Fibroblast of skin of back (primary cell): ENCODE measurements at regions not wholly inside any gene's neighbourhood (a gene's known extent, or its start where the extent isn't known, plus 50 kb on each side); places are given as distances from the start of the nearest gene placed in this dataset.

Experiments
- DNase-seq: peaks from one replicate; pipeline ENCODE4 v3.0.0-alpha.2; 2013

GRCh38 chr7:49260538-49260937, 336.2 kb downstream of the CDC14C start:
- no peak for DNase-seq

- DNase-seq, result no peak
Measured at GRCh38 chr7:49261928-49262327, 337.6 kb downstream of the CDC14C start.

GRCh38 chr7:49264530-49264929, 340.2 kb downstream of the CDC14C start:
- no peak for DNase-seq

GRCh38 chr7:49273897-49274296, 349.6 kb downstream of the CDC14C start:
- no peak for DNase-seq

- DNase-seq, result no peak
Measured at GRCh38 chr7:49279891-49280290, 355.5 kb downstream of the CDC14C start.

GRCh38 chr7:49287653-49288052, 363.3 kb downstream of the CDC14C start:
- DNase-seq, result no peak

GRCh38 chr7:49294611-49295010, 370.3 kb downstream of the CDC14C start:
- no peak for DNase-seq

DNA sequence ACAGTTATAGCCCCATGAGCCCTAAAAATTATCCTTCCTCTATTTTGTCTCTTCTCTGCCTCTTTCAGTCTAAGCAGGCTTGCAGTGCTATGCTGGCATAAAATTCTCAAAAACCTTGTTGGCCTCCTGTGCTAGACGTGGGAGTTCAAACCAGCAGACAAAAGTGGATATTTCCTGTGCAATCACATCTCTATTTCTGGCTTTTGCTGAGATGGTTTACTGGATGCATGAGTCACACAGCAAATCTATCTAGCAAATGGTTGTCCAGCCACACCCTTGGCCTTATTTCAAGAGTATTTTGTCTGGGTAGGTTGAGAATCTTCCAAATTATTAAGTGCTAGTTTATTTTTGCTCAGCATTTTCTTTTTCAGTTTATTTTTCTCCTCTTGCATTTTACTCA, 370.8 kb downstream of the CDC14C start:
- peak; percentile 21 for DNase-seq

- no peak for DNase-seq
Measured at GRCh38 chr7:49297958-49298357, 373.6 kb downstream of the CDC14C start.

DNA sequence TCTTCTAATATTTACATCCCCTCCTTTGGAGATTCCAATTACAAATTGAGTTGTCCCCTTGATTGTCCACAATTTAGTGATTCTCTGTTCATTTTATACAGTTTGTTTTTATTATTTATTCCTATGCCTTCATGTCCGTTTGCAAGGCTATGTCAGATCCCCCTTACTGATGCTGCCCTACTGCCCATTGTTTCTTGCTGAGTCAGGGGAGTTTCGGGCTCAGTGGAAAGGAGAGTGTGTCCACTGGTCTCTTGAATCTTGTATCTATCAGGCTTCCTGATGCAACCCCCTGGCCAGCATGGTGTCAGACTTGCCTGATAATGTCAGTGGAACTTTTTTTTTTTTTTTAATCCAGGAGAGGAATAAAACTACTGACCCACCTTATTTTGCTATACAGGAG, 384.4 kb downstream of the CDC14C start:
- no peak for DNase-seq

GRCh38 chr7:49320083-49320482, 395.7 kb downstream of the CDC14C start:
- DNase-seq, result no peak

- DNase-seq, result no peak
Measured at GRCh38 chr7:49321843-49322242, 397.5 kb downstream of the CDC14C start.

- no peak for DNase-seq
Measured at GRCh38 chr7:49322476-49322875, 398.1 kb downstream of the CDC14C start.

- DNase-seq, result no peak
Measured at GRCh38 chr7:49324040-49324439, 399.7 kb downstream of the CDC14C start.

DNA sequence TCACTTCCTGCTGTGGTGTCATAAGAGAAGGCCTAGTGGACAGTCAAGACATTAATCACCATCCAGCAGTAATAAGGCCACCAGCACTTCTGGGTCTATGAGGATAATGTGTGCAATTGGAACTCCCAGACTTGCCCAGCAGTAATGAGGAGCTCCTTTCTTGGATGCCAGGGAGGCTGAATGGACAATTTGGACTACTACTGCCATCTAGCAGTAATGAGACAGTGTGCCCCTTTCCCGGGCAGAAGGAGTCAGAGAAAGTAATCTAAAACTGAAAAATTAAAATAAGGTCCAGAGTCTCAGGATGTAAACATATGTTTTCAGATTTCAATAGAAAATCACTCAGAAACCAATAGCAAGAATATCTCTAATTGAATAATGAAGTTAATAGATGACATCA, 400.4 kb downstream of the CDC14C start:
- no peak for DNase-seq

- no peak for DNase-seq
Measured at GRCh38 chr7:49325571-49325970, 401.2 kb downstream of the CDC14C start.

DNA sequence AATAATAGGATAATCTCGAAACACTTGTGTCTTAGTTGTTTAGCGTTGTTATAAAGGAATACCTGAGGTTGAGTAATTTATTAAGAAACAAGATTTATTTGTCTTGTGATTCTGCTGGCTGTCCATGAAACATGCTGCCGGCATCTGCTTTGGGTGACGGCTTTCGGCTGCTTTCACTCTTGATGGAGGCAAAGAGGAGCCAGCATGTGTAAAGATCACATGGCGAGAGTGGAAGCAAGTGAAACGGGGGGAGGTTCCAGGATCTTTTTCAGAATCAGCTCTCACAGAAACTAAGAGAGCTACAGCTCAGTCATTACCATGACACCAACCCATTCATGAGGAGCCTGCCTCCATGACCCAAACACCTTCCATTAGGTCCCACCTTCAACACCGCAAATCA, 402.8 kb downstream of the CDC14C start:
- DNase-seq, result no peak

- no peak for DNase-seq
Measured at GRCh38 chr7:49333180-49333881, 409.0 kb downstream of the CDC14C start.

DNA sequence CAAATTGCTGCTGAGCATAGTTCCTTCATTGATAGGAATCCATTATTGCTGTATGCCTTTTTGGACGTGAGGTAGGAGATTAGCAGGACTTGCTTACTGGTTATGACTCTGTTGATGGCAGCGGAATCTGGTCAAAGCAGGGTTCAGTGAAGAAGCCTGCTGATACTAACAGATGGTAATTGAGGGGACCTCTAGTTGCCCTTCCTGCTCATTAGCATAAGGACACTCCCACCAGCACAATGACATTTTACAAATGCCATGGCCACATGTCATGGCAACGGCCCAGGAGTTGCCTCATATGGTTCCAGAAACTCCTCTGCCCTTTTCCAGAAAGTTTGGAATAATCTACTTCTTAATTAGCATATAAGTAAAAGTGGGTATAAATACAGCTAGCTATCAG, 417.5 kb downstream of the CDC14C start:
- DNase-seq, result no peak

DNA sequence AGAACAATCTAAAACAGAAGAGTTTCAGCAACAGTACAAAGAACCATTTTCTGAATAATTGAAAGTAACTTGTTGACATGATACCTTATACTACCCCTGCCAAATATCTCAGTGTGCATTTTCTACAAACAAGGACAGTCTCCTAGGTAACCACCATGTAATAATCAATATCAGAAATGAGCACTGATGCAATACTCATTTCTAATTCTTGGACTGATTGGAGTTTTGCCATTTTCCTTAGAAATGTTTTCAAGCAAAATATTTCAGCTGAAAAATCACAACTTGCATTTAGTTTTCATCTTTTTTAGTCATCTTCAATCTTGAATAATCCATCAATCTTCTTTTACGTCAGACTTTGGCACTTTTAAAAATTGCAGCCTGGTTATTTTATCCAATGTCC, 420.2 kb downstream of the CDC14C start:
- DNase-seq, result no peak

DNA sequence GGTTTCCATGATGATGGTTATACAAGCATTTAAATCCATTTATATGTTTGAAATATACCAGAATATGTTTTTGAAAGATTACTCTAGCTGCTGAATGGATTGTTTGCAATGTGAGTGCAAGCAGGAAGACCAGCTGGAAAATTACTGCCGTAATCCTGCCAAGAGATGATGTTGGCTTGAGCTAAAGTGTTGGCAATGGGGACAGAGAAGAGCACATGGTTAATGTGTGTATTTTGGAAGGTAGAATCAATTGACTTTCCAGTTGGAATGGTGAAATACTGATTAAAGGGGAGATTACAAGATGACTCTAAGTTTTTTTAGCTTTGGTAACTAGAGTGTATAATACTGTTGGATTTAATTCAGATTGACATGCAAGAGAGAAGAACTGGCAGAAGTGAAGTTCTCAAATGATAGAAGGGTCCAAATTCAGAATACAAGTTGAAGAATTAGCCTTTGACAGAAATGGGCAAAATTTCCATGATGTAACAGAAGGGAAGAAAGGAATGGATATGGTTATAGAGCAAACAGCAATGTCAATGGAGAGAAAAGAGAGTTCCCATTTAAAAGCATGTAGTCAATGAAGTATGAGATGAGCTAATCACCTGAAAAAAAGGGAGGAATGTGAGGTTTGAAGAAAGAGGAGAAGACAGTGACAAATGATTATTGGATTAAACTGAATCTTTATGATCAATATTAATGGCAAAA, 422.0 kb downstream of the CDC14C start:
- DNase-seq, result no peak

DNA sequence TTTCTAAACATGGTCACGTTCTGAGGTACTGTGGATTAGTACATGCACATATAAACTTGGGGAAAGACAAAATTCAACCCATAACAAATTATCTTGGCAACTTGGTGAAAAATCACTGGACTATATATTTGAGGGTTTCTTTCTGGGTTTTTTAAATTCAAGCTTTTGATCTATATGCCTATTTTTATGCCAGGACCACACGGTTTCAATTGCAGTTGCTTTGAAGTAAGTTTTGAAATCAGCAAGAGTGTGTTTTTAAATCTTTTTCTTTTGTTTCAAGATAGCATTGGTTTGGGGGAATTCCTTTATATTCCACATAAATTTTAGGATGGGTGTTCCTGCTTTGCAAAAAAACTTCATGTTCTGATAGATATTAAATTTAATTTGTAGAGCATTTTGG, 406.4 kb upstream of the VWC2 start:
- DNase-seq, result no peak

DNA sequence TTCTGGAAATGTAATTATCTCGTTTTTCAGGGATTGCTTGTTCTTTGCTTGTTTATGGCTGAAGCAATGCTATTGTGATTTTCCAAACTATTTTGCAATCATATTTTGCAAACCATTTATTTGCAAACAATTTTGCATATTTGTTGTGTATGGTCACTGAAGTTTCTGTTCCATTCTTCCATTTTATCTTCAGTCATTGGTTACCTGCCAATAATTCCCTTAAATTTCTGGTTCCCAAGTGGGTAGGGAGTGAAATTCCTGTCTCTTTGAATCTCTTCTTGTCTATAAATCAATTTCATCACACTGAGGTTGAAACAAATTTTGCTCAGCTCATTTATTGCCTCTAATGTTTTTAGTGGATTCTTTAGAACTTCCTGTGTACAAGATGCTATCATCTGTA, 401.7 kb upstream of the VWC2 start:
- DNase-seq, result no peak

- no peak for DNase-seq
Measured at GRCh38 chr7:49376817-49377375, 396.5 kb upstream of the VWC2 start.
